Choroid plexus epithelial cell (primary cell): ENCODE measurements at regions not wholly inside any gene's neighbourhood (a gene's known extent, or its start where the extent isn't known, plus 50 kb on each side); places are given as distances from the start of the nearest gene placed in this dataset.

Experiments used
- DNase-seq: peaks from one replicate; pipeline ENCODE4 v3.0.0-alpha.2; 2010; ENCODE audit warnings: low read depth
- H3K4me3 ChIP-seq: 2 replicates; pipeline ENCODE4 v1.5.1; 2011; ENCODE audit warnings: low read depth, mild to moderate bottlenecking, control low read depth, low read length, moderate library complexity
- TF ChIP-seq, protein P1 (sequence below): conservative IDR thresholded peaks from 2 replicates; pipeline ENCODE4 v1.5.1; 2011; ENCODE audit warnings: low read depth, mild to moderate bottlenecking, control low read depth, inconsistent platforms, low read length, moderate library complexity

DNA sequence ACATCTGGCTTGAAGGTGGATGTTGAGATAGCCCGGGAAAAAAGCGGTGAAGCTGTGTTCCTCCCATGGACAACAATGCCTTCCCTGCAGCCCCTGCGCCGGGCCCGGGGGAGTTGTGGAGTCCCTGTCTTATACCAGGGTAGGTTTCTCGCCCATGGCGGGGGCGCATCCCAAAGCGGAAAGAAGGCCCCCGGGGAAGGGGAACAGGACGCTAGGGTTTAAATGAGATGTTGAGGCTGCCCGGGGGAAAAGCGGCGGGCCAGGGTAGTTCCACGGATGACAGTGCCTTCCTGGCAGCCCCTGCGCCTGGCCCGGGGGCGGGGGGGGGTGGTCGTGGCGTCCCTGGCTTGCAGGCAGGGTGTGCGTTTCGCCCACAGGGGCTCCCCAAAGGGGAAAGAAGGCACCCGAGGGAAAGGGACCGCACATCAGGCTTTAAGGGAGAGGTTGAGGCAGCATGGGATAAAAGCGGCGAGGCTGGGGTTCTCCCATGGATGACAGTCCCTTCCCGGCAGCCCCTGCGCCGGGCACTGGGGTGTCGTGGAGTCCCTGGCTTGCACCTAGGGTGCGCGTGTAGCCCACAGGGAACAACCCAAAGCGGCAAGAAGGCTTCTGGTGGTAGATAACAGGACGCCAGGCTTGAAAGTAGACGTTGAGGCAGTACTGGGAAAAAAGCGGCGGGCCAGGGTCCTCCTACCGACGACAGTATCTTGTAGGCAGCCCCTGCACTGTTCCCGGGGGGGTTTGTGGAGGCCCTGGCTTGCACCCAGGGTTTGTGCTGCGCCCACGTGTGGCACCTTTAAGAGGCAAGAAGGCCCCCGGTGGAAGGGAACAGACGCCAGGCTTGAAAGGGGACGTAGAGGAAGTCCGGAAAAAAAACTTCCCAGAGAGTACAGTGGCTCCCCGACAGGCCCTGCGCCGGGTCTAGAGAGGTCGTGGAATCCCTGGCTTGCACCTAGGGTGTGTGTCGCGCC is 160.8 kb upstream of the ALG10B start:
- DNase-seq = no peak
- TF ChIP-seq, protein P1, sequence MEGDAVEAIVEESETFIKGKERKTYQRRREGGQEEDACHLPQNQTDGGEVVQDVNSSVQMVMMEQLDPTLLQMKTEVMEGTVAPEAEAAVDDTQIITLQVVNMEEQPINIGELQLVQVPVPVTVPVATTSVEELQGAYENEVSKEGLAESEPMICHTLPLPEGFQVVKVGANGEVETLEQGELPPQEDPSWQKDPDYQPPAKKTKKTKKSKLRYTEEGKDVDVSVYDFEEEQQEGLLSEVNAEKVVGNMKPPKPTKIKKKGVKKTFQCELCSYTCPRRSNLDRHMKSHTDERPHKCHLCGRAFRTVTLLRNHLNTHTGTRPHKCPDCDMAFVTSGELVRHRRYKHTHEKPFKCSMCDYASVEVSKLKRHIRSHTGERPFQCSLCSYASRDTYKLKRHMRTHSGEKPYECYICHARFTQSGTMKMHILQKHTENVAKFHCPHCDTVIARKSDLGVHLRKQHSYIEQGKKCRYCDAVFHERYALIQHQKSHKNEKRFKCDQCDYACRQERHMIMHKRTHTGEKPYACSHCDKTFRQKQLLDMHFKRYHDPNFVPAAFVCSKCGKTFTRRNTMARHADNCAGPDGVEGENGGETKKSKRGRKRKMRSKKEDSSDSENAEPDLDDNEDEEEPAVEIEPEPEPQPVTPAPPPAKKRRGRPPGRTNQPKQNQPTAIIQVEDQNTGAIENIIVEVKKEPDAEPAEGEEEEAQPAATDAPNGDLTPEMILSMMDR = no peak
- H3K4me3 ChIP-seq = no peak overlapping the region

DNA sequence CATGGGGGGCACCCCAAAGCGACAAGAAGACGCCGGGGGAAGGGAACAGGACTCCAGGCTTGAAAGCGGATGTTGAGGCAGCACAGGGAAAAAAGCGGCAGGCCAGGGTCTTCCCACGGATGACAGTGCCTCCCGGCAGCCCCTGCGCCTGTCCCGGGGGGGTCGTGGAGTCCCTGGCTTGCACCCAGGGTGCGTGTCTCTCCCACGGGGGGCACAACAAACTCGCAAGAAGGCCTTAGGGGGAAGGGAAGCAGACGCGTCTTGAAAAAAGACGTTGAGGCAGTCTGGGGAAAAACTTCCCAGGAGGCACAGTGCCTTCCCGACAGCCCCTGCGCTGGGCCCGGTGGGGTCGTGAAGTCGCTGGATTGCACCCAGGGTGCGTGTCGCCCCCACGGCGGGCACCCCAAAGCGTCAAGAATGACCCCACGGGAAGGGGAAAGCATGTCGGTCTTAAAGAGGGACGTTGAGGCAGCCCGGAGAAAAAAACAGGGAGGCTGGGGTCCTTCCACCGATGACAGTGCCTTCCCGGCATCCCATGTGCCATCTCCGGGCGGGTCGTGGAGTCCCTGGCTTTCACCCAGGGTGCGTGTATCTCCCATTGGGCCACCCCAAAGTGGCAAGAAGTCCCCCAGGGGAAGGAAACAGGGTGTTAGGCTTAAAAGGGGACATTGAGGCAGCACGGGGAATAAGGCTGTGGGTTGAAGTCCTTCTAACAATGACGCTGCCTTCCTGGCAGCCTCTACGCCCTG is 159.9 kb upstream of the ALG10B start:
- DNase-seq = no peak
- TF ChIP-seq, protein P1 = no peak
- H3K4me3 ChIP-seq = no peak overlapping the region

DNA sequence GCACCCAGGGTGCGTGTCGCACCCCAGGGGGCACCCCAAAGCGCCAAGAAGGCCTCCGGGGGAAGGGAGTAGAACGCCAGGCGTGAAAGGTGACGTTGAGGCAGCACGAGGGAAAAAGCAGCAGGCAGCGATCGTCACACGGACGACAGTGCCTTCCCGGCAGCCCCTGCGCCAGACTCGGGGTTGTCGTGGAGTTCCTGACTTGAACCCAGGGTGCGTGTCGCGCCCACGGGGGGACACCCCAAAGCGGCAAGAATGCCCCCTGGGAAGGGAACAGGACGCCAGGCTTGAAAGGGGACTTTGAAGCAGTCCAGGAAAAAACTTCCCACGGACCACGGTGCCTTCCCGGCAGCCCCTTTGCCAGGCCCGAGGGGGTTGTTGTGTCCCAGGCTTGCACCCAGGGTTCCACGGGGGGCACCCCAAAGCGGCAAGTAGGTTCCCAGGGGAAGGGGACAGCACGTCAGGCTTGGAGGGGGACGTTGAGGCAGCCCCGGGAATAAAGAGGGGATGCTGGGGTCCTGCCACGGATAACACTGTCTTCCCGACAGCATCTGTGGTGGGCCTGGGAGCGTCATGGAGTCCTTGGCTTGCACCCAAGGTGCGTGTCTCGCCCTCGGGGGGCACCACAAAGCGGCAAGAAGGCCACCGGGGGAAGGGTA is 159.2 kb upstream of the ALG10B start:
- no peak for DNase-seq
- TF ChIP-seq, protein P1 = no peak
- no peak overlapping the region for H3K4me3 ChIP-seq

DNA sequence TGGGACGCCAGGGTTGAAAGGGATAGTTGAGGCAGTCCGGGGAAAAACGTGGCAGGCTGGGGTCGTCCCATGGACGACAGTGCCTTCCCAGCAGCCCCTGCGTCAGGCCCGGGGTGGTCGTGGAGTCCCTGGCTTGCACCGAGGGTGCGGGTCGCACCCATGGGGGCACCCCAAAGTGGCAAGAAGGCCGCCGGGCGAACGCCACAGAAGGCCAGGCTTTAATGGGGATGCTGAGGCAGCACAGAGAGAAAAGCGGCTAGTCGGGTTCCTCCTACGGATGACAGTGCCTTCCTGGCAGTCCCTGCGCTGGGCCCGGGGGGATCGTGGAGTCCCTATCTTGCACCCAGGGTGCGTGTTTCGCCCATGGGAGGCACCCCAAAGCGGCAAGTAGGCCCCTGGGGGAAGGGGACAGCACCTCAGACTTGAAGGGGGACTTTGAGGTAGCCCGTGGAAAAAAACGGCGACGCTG is 158.6 kb upstream of the ALG10B start:
- DNase-seq = no peak
- TF ChIP-seq, protein P1 = no peak
- H3K4me3 ChIP-seq = no peak overlapping the region

DNA sequence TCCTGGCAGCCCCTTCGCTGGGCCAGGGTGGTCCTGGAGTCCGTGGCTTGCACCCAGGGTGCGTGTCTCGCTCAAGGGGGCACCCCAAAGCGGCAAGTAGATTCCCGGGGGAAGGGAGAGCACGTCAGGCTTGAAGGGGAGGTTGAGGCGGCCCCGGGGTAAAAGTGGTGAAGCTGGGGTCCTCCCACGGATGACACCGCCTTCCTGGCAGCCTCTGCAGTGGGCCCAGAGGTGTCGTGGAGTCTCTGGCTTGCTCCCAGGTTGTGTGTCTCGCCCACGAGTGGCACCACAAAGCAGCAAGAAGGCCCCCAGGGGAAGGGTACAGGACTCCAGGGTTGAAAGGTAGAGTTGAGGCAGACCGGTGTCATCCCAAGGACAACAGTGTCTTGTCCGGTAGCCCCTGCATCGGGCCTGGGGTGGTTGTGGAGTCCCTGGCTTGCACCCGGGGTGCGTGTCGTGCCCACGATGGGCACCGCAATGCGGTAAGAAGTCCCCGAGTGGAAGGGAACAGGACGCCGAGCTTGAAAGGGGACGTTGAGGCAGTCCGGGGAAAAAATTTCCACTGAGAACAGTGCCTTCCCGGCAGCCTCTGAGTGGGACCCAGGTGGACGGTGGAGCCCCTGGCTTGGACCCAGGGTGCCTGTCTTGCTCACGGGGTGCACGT is 158.0 kb upstream of the ALG10B start:
- H3K4me3 ChIP-seq = no peak overlapping the region
- TF ChIP-seq, protein P1 = no peak
- DNase-seq = no peak

DNA sequence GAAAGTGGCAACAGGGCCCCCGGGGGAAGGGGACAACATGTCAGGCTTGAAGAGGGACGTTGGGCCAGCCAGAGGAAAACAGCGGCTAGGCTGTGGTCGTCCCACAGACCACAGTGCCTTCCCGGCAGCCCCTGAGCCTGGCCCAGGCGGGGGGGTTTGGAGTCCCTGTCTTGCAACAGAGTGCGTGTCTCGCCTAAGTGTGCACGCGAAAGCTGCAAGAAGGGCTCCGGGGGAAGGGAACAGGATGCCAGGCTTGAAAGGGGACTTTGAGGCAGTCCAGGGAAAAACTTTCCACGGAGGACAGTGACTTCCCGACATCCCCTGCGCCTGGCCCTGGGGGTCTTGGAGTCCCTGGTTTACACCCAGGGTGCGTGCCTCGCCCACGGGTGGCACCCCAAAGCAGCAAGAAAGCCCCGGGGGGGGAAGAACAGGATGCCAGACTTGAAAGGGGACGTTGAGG is 157.5 kb upstream of the ALG10B start:
- TF ChIP-seq, protein P1 = no peak
- no peak overlapping the region for H3K4me3 ChIP-seq
- DNase-seq = no peak
